ENCODE measurements at regions not wholly inside any gene's neighbourhood (a gene's known extent, or its start where the extent isn't known, plus 50 kb on each side); places are given as distances from the start of the nearest gene placed in this dataset.

GRCh38 chr20:24109008-24109407 lies 120.4 kb upstream of the GGTLC1 start:
- H3K27ac ChIP-seq, result no peak overlapping the region
- TF ChIP-seq CTCF (IDR thresholded peaks at IDR 0.05), result no peak
- ATAC-seq (ENCODE audit: insufficient number of reproducible peaks, low FRiP score, low read depth) (no peak), DNase-seq (ENCODE audit: low spot score) (no peak)
- no peaks in the 10 kb centered on the region for H3K36me3 ChIP-seq
- no peaks in the 10 kb centered on the region for H3K27me3 ChIP-seq (replicated peaks; ENCODE audit: insufficient read depth)
- no peak overlapping the region for H3K4me3 ChIP-seq
- H3K9me3 ChIP-seq, result no peaks in the 10 kb centered on the region
- H3K4me1 ChIP-seq (ENCODE audit: control insufficient read depth in 1 of 2, low read depth in 2 of 2), result no peaks in the 10 kb centered on the region

- Histone ChIP-seq H3K27ac (no peak overlapping the region), H3K9me3 (no peaks in the 10 kb centered on the region), H3K36me3 (no peaks in the 10 kb centered on the region), H3K4me1 (ENCODE audit: control insufficient read depth in 1 of 2, low read depth in 2 of 2) (no peaks in the 10 kb centered on the region), H3K4me3 (no peak overlapping the region), H3K27me3 (replicated peaks; ENCODE audit: insufficient read depth) (no peaks in the 10 kb centered on the region)
- DNase-seq (ENCODE audit: low spot score) (no peak), ATAC-seq (ENCODE audit: insufficient number of reproducible peaks, low FRiP score, low read depth) (no peak)
- TF ChIP-seq CTCF (IDR thresholded peaks at IDR 0.05), result no peak
These were observed 120.0 kb upstream of the GGTLC1 start for GRCh38 chr20:24108581-24108980.

GRCh38 chr20:24106801-24107445 lies 118.3 kb upstream of the GGTLC1 start:
- H3K27me3 ChIP-seq (replicated peaks; ENCODE audit: insufficient read depth), result no peaks in the 10 kb centered on the region
- H3K4me3 ChIP-seq, result no peak overlapping the region
- ATAC-seq (ENCODE audit: insufficient number of reproducible peaks, low FRiP score, low read depth), result no peak
- no peak overlapping the region for H3K27ac ChIP-seq
- TF ChIP-seq CTCF (IDR thresholded peaks at IDR 0.05), result no peak
- H3K9me3 ChIP-seq, result no peaks in the 10 kb centered on the region
- H3K4me1 ChIP-seq (ENCODE audit: control insufficient read depth in 1 of 2, low read depth in 2 of 2), result no peaks in the 10 kb centered on the region
- no peaks in the 10 kb centered on the region for H3K36me3 ChIP-seq
- no peak for DNase-seq (ENCODE audit: low spot score)

GRCh38 chr20:24106150-24106800 lies 117.7 kb upstream of the GGTLC1 start:
- H3K27me3 ChIP-seq (replicated peaks; ENCODE audit: insufficient read depth), result no peaks in the 10 kb centered on the region
- DNase-seq (ENCODE audit: low spot score) (no peak), ATAC-seq (ENCODE audit: insufficient number of reproducible peaks, low FRiP score, low read depth) (no peak)
- H3K27ac ChIP-seq, result no peak overlapping the region
- no peaks in the 10 kb centered on the region for H3K4me1 ChIP-seq (ENCODE audit: control insufficient read depth in 1 of 2, low read depth in 2 of 2)
- H3K9me3 ChIP-seq, result no peaks in the 10 kb centered on the region
- TF ChIP-seq CTCF (IDR thresholded peaks at IDR 0.05), result no peak
- no peak overlapping the region for H3K4me3 ChIP-seq
- H3K36me3 ChIP-seq, result no peaks in the 10 kb centered on the region

GRCh38 chr20:24102749-24103333 lies 114.3 kb upstream of the GGTLC1 start:
- DNase-seq (ENCODE audit: low spot score) (no peak), ATAC-seq (ENCODE audit: insufficient number of reproducible peaks, low FRiP score, low read depth) (no peak)
- TF ChIP-seq CTCF (IDR thresholded peaks at IDR 0.05), result no peak
- Histone ChIP-seq H3K27ac (no peak overlapping the region), H3K4me3 (no peak overlapping the region), H3K27me3 (replicated peaks; ENCODE audit: insufficient read depth) (no peaks in the 10 kb centered on the region), H3K4me1 (ENCODE audit: control insufficient read depth in 1 of 2, low read depth in 2 of 2) (no peaks in the 10 kb centered on the region), H3K36me3 (no peaks in the 10 kb centered on the region), H3K9me3 (no peaks in the 10 kb centered on the region)
